Fibroblast of villous mesenchyme (primary cell): ENCODE measurements at regions not wholly inside any gene's neighbourhood (a gene's known extent, or its start where the extent isn't known, plus 50 kb on each side); places are given as distances from the start of the nearest gene placed in this dataset.

Experiments used
- DNase-seq: peaks from one replicate; pipeline ENCODE4 v3.0.0-alpha.2; 2010; ENCODE audit warnings: low read depth
- H3K4me3 ChIP-seq: 2 replicates; pipeline ENCODE4 v1.5.1; 2011; ENCODE audit warnings: low read depth, mild to moderate bottlenecking, low read length
- TF ChIP-seq, protein P1 (sequence below): IDR thresholded peaks from 2 replicates; pipeline ENCODE4 v1.5.1; 2012; ENCODE audit warnings: low read depth, mild to moderate bottlenecking, low read length; ENCODE audit not compliant: insufficient read depth

DNA sequence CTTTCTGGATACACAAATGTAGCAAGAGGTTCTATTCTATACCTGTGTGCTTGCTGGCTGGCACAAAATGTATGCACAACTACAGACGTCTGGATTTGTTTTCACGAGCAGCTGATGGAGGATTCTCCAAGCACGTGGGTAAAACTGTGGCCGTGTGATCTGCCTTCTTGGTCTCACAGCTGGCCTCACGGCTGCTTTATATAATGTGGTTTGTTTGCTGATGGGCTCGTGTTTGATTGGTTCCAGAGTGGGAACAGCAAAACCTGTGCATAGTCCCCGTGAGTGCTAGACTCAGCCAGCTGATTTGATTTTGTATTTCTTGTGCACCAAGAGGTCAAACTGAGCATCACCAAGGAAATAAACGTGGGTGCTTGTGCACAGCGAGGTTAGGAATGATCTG lies 262.6 kb upstream of the RPS6KA3 start:
- TF ChIP-seq, protein P1, sequence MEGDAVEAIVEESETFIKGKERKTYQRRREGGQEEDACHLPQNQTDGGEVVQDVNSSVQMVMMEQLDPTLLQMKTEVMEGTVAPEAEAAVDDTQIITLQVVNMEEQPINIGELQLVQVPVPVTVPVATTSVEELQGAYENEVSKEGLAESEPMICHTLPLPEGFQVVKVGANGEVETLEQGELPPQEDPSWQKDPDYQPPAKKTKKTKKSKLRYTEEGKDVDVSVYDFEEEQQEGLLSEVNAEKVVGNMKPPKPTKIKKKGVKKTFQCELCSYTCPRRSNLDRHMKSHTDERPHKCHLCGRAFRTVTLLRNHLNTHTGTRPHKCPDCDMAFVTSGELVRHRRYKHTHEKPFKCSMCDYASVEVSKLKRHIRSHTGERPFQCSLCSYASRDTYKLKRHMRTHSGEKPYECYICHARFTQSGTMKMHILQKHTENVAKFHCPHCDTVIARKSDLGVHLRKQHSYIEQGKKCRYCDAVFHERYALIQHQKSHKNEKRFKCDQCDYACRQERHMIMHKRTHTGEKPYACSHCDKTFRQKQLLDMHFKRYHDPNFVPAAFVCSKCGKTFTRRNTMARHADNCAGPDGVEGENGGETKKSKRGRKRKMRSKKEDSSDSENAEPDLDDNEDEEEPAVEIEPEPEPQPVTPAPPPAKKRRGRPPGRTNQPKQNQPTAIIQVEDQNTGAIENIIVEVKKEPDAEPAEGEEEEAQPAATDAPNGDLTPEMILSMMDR, result no peak
- DNase-seq, result no peak
- H3K4me3 ChIP-seq, result no peak overlapping the region

DNA sequence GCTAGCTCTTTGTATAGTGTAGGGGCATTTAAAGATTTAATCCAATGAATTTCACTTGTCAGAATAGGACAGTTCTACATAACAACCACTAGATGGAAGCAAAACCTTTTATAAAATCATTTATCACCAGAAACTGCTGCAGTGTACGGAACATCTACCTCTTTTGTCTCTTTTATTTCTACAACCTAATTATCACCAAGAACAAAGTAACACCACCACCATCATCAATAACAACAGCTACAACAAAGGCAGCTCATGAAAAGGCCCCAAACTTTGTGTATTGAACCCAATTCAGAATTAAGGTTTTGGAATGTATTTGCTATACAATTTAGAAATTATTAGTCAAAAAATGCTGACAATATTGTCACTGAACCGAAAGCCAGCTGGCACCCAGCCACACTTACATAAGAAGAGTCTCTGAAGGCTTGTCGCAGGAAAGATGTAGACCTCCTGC lies 260.9 kb upstream of the RPS6KA3 start:
- DNase-seq, result peak; percentile 39
- no peak overlapping the region for H3K4me3 ChIP-seq
- TF ChIP-seq, protein P1, result peak; percentile 48

DNA sequence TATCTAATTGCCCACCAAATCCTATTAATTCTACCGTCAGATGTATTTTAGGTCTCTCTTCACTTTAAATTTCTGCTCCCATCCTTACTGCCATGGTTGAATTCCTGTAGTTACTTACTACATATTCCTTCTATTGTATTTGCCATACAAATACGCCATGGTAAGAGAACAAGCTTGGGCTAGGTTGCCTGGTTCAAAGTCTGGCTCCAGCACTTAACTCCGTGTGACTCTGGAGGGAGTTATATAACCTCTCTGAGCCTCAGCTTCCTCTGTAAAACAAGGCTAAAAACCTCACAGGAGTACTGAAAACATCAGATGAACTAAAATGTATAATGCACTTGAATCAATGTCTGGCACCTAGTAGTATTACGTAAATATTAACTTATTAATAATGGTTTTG lies 260.3 kb upstream of the RPS6KA3 start:
- H3K4me3 ChIP-seq, result no peak overlapping the region
- TF ChIP-seq, protein P1, result no peak
- DNase-seq, result no peak

DNA sequence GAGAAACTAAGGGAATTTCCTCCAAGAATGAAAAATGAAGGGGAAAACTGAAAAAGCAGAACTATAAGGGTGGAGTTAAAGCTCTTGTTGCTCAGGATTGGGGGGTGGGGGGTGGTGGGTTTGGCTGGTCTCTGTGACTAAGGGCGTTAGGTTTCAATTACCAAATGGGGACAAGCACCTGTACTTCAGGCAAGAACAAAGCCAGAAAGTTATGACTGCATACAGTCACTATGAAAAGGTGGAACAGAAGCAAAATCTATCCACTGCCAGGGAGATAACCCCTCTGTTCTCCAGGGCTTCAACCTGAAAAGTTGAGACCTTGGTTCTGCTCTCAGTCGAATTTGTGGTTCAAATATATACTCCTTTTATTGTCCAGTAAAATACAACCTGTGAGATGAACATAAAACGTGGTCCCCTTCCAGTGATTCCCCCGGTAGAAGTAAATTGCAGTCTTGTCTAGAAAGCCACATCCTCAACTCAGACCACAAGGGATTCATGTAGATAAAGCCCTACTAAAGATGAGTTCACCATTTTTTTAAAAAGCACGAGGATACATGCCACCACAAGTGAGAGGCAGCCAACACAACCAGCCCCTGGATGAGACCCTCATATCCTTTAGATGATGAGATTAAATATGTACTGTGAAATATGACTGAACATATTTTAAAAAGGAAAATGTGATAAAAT lies 257.1 kb upstream of the RPS6KA3 start:
- TF ChIP-seq, protein P1, result no peak
- no peak for DNase-seq
- H3K4me3 ChIP-seq, result no peak overlapping the region

DNA sequence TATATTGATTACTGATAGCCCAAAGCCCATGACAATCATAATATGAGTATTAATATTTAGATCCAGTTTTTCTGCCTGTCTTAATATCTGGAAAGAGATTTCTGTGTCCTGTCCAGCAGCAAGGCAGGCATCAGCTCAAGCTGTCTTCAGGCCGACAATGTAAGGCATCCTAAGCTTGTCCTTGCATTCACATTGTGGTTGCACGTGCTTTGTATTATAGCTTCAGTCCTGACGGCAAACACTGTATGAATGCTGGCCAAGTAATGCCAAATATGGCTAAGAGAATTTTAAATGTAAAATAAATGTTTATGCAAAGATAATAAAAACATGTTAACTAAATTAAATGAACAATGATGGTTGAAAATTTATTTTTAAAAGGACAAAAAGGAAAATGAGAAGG lies 255.7 kb upstream of the RPS6KA3 start:
- TF ChIP-seq, protein P1, result no peak
- no peak for DNase-seq
- no peak overlapping the region for H3K4me3 ChIP-seq

DNA sequence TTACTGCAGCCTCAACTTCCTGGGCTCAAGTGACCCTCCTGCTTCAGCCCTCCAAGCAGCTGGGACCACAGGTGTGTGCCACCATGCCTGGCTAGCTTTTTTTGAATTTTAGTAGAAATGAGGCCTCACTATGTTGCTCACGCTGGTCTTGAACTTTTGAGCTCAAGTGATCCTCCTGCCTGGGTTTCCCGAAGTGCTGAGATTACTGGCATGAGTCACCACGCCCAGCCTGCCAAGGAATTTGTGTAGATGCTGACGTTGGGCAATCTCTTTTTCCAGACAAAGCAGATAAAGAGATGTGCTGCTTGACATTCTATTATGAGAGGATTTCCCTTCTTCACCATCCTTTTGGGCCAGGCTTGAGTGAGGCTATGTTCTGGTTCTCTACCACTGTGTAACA lies 254.5 kb upstream of the RPS6KA3 start:
- H3K4me3 ChIP-seq, result no peak overlapping the region
- DNase-seq, result peak; percentile 64

DNA sequence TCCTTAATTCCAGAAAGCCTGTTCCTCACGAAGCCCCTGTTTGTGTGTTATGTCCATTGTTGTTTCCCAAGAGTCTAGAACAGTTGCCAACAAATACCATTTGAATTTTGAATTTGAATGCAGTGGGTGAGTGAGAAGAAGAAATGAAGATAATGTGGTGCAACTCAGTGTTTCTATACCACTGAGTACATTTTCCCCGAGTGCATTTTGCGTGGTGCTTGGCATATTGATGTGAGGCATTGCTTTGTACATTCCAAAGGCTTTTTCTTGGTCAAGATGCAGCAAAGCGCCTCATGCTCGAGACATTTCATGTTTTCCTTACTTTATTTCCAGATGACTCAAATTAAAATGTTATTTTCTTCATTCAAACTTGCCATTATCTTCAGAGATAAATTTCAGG lies 253.1 kb upstream of the RPS6KA3 start:
- DNase-seq, result no peak
- TF ChIP-seq, protein P1, result no peak
- no peak overlapping the region for H3K4me3 ChIP-seq

More for the DNA sequence above, 254.5 kb upstream of the RPS6KA3 start:
- TF ChIP-seq, protein P1, result no peak
